KMS-11 (cell line): ENCODE measurements at regions not wholly inside any gene's neighbourhood (a gene's known extent, or its start where the extent isn't known, plus 50 kb on each side); places are given as distances from the start of the nearest gene placed in this dataset.

Source experiments
- H2AFZ ChIP-seq: fragments of 200-600 bp; sonication (generic); 2 replicates; pipeline ENCODE4 v1.6.1; 2016; ENCODE audit warnings: antibody characterized with exemption, mixed run types, low read depth
- H3K27ac ChIP-seq: fragments of 200-600 bp; sonication (generic); 2 replicates; pipeline ENCODE4 v1.6.1; 2016; ENCODE audit warnings: mild to moderate bottlenecking, mixed run types
- H3K27me3 ChIP-seq: fragments of 200-600 bp; sonication (generic); 2 replicates; pipeline ENCODE4 v1.6.1; 2017; ENCODE audit warnings: mild to moderate bottlenecking, low read depth, mixed run types, moderate library complexity; ENCODE audit not compliant: insufficient read depth
- H3K36me3 ChIP-seq: fragments of 200-600 bp; sonication (generic); 2 replicates; pipeline ENCODE4 v1.6.1; 2017; ENCODE audit warnings: mild to moderate bottlenecking, mixed run types; ENCODE audit not compliant: insufficient read depth
- H3K4me1 ChIP-seq: fragments of 200-600 bp; sonication (generic); 2 replicates; pipeline ENCODE4 v1.6.1; 2016; ENCODE audit warnings: mild to moderate bottlenecking, low read depth, mixed run types; ENCODE audit not compliant: poor library complexity, severe bottlenecking
- H3K4me2 ChIP-seq: fragments of 200-600 bp; sonication (generic); 2 replicates; pipeline ENCODE4 v1.7.0; 2016; ENCODE audit warnings: mild to moderate bottlenecking, mixed run types
- H3K4me3 ChIP-seq: fragments of 200-600 bp; sonication (generic); IDR thresholded peaks from 2 replicates; pipeline ENCODE4 v1.6.1; 2017; ENCODE audit warnings: low read depth, low read length, mixed read lengths; ENCODE audit not compliant: insufficient read depth
- H3K79me2 ChIP-seq: fragments of 200-600 bp; sonication (generic); 2 replicates; pipeline ENCODE4 v1.6.1; 2016; ENCODE audit warnings: low read depth, mixed run types; ENCODE audit not compliant: insufficient read depth
- H3K9ac ChIP-seq: fragments of 200-600 bp; sonication (generic); 2 replicates; pipeline ENCODE4 v1.6.1; 2016; ENCODE audit warnings: mild to moderate bottlenecking, mixed run types
- H4K20me1 ChIP-seq: fragments of 200-600 bp; sonication (generic); 2 replicates; pipeline ENCODE4 v1.6.1; 2016; ENCODE audit warnings: mild to moderate bottlenecking, mixed run types; ENCODE audit not compliant: insufficient read depth
- TF ChIP-seq, protein P1 (sequence below): fragments of 200-600 bp; sonication (generic); conservative IDR thresholded peaks from 2 replicates; pipeline ENCODE4 v1.6.1; 2017; ENCODE audit warnings: low read depth, mild to moderate bottlenecking, antibody characterized with exemption, low read length, moderate library complexity, mixed read lengths

- no peak overlapping the region for H2AFZ ChIP-seq
Measured at GRCh38 chr16:47858333-47858982, 297.3 kb downstream of the ABCC12 start.

DNA sequence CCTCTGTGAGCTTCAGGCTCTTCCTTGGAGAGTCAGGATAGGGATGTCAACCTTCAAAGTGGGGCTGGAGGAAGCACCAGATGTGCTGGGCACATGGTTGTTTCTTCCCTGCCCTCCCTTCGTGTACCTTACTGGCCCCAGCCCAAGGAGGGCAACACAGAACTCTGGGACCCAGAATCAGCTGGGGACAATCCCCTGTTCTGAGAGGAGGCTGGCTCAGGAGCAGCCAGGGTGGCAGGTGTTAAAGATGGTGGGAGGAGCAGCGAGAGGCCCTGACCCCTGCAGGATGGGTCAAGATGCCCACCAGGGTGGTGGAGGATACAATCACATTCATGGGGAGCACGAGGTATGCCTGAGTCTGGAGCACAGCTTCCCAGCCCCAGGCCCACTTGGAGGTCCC lies 300.4 kb downstream of the ABCC12 start:
- Histone ChIP-seq H3K4me2 (no peak overlapping the region), H3K27ac (no peak overlapping the region), H3K36me3 (no peaks in the 10 kb centered on the region), H3K27me3 (no peaks in the 10 kb centered on the region), H4K20me1 (no peaks in the 10 kb centered on the region), H3K4me1 (no peaks in the 10 kb centered on the region), H3K9ac (no peak overlapping the region), H3K79me2 (no peaks in the 10 kb centered on the region), H3K4me3 (no peak overlapping the region), H2AFZ (no peak overlapping the region)
- TF ChIP-seq, protein P1, sequence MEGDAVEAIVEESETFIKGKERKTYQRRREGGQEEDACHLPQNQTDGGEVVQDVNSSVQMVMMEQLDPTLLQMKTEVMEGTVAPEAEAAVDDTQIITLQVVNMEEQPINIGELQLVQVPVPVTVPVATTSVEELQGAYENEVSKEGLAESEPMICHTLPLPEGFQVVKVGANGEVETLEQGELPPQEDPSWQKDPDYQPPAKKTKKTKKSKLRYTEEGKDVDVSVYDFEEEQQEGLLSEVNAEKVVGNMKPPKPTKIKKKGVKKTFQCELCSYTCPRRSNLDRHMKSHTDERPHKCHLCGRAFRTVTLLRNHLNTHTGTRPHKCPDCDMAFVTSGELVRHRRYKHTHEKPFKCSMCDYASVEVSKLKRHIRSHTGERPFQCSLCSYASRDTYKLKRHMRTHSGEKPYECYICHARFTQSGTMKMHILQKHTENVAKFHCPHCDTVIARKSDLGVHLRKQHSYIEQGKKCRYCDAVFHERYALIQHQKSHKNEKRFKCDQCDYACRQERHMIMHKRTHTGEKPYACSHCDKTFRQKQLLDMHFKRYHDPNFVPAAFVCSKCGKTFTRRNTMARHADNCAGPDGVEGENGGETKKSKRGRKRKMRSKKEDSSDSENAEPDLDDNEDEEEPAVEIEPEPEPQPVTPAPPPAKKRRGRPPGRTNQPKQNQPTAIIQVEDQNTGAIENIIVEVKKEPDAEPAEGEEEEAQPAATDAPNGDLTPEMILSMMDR, result no peak

More at GRCh38 chr16:47858333-47858982, 297.3 kb downstream of the ABCC12 start:
- no peak overlapping the region for H3K27ac ChIP-seq
- H3K4me1 ChIP-seq, result no peaks in the 10 kb centered on the region
- no peaks in the 10 kb centered on the region for H4K20me1 ChIP-seq
- H3K36me3 ChIP-seq, result no peaks in the 10 kb centered on the region
- H3K4me3 ChIP-seq, result no peak overlapping the region
- no peak overlapping the region for H3K4me2 ChIP-seq
- H3K27me3 ChIP-seq, result no peaks in the 10 kb centered on the region
- H3K9ac ChIP-seq, result no peak overlapping the region
- TF ChIP-seq, protein P1, result no peak
- no peaks in the 10 kb centered on the region for H3K79me2 ChIP-seq

DNA sequence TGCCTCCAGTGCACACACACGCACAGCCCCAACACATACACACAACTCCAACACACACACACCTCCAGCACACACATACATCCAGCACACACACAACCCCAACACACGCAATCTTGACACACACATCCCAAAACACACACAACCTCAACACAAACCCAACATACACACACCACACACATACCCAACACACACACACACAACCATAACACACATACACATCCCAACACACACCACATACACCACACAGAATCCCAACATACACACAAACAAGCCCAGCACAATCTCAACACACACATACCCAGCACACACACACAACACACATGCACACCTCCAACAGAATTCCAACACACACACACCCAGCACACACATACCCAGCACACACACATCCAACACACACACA lies 301.1 kb downstream of the ABCC12 start:
- no peak overlapping the region for H3K9ac ChIP-seq
- H3K4me3 ChIP-seq, result no peak overlapping the region
- no peaks in the 10 kb centered on the region for H3K4me1 ChIP-seq
- H2AFZ ChIP-seq, result no peak overlapping the region
- H3K27me3 ChIP-seq, result no peaks in the 10 kb centered on the region
- H3K79me2 ChIP-seq, result no peaks in the 10 kb centered on the region
- no peaks in the 10 kb centered on the region for H4K20me1 ChIP-seq
- H3K4me2 ChIP-seq, result no peak overlapping the region
- TF ChIP-seq, protein P1, result no peak
- no peak overlapping the region for H3K27ac ChIP-seq
- no peaks in the 10 kb centered on the region for H3K36me3 ChIP-seq

DNA sequence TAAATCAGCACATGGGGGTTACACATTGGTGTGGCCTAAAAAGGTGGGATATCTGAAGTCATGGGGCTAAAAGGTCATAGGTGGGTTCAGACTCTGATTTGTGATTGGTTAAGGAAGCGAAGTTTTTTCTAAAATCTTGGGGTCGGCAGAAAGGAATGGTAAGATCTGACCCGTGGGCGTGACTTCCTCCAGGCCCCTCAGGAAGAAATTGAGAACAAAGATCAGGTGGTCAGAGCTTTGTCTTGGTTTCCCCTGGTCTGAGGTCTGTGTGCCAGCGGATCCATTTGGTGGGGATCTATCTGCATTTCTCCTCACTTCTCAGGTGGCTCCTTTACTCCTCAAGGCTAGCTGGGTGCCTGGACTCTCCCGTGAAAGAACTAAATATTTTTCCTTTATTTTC lies 302.8 kb downstream of the ABCC12 start:
- Histone ChIP-seq H3K4me1 (no peaks in the 10 kb centered on the region), H2AFZ (no peak overlapping the region), H4K20me1 (no peaks in the 10 kb centered on the region), H3K27ac (no peak overlapping the region), H3K4me2 (no peak overlapping the region), H3K36me3 (no peaks in the 10 kb centered on the region), H3K4me3 (no peak overlapping the region), H3K27me3 (no peaks in the 10 kb centered on the region), H3K79me2 (no peaks in the 10 kb centered on the region), H3K9ac (no peak overlapping the region)
- TF ChIP-seq, protein P1, result no peak
